DMS153 treated with DMSO at 0.1 percent for 48 hours (cell line): ENCODE measurements at regions not wholly inside any gene's neighbourhood (a gene's known extent, or its start where the extent isn't known, plus 50 kb on each side); places are given as distances from the start of the nearest gene placed in this dataset.

Experiments used
- DNase-seq: peaks from one replicate; lab custom pipeline; 2025; ENCODE audit not compliant: unreplicated experiment; lab: John Stamatoyannopoulos, UW

DNA sequence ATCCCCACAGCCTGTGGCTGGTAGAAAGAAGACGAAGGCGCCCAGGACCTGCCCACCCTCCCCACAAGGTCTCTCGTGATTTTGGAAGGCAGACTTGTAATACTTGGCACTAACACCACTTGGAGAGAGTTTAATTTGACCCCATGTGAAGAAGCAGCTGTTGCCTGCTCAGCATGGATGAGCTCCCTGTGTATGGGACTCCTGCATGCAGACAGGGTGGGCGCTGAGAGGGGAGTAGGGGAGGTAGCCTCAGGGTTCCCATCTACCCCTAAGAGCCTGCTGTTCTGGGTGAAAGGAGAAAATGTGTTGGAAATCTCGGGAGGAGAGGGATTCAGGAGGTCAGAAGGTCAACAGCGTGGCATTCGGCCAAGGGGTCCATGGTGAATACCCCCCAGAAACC lies 625.9 kb downstream of the TBC1D22A start:
- no peak for DNase-seq

DNA sequence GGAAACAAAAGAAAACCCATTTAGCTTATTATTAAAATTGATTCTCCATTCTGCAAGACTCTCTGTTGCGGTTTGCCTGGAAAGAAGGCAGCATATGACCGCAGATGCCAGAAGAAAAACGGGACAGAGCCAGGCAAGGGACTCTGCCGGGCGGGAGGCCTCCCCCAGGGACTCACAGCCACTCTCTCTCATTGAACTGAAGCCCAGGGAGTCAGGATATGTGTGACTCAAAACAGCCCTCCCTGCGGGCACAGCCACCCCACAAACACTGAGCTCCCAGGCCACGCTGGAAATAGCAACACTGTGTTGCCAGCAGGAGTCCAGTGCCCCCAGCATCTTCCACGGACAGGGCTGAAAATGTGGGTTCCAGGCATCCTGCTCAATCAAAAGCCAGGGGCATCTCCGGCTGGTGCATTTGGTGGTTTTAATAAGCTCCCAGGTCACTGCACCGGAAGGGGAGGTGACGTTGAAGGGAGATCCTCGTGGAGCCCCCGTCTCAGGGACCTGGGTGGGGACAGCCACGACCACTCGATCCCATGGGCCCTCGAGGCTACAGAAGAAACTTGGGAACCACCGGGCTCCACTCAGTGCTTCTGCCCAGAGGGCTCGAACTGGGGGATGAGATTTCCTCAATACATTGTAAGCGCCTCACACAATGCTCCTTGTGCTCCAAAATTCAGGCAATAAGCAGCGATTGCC lies 624.5 kb downstream of the TBC1D22A start:
- no peak for DNase-seq

DNA sequence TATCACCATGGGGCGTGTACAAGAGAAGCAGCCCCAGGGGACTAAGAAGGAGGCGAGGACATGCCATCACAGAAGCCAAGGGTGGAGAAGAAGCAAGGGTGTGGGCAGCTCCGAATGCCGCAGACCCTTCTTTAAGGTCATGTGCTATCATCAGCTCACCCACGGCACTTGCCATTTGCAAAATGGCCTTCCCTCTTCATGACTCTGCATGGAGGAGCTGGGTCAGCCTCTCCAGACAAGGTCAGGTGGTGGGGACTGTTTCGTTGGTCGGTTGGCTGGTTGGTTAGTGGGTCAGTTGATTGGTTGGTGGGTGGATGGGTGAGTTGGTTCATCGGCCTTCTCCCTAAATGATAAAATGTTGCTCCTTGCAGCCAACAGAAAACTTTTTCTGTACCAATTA lies 622.5 kb downstream of the TBC1D22A start:
- no peak for DNase-seq

DNA sequence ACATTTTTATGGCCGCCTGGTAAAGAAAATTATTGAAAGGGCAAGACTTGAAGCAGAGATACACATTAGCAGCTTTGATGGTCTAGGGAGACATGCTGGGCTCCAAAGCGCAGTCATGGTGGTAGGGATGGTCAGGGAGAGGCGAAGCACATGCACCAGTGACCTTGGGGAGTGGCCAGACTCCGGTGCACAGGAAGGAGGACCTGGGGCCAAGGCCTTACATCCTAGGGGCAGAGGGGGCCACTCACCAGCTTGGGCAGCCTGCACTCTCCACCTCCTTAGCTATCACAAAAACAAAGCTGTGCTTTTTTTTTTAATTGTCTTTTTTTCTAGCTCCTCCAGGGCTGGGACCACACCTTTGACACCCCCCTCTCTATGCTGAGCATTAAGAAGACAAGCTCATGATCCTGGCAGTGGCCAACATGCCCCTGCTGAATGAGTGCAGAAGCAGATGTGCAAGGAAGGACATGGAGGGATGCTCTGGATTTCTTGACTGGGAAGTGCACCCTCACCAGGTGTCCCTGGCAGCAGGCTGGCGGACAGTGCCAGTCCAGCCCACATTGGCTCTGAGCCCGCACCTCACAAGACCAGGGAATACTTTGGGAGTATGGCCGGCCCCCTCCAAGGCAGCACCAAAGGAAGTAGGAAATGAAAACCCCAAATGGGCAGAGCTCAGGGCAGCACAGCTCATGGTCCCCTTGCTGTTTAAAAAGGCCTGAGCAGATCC lies 619.9 kb downstream of the TBC1D22A start:
- no peak for DNase-seq

DNA sequence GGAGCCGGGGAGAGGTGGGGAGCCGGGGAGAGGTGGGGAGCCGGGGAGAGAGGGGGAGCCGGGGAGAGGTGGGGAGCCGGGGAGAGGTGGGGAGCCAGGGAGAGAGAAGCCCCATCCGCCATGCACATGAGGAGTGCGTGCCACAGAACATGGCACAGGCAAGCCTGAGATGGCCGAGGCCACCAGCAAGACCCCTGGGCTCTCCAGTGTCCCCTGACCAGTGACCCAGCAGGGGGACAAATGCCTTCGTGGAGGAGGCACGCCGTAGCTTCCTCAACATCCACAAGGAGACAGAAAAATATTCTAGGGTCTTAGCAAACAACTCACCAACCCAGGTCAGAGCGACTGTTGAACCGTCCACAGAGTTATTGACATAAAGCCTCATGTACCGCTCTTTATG lies 618.8 kb downstream of the TBC1D22A start:
- DNase-seq: no peak

DNA sequence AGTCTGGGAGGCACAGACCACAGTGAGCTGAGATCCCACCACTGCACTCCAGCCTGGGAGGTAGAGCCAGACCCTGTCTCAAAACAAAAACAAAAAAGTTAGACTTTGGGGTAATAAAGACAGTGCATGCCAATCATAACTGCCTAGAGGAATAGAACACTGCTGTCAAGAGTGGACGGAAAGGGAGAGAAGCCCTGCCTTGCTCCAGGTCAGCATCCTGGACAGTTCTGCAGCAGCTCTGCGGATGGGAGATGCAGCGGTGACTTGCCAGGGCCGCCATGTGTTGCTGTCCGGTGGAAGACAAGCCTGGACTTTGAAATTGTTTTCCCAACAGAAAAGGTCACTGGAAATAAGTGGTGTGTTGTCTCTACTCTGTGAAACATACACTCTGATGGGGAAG lies 618.2 kb downstream of the TBC1D22A start:
- DNase-seq: no peak

DNA sequence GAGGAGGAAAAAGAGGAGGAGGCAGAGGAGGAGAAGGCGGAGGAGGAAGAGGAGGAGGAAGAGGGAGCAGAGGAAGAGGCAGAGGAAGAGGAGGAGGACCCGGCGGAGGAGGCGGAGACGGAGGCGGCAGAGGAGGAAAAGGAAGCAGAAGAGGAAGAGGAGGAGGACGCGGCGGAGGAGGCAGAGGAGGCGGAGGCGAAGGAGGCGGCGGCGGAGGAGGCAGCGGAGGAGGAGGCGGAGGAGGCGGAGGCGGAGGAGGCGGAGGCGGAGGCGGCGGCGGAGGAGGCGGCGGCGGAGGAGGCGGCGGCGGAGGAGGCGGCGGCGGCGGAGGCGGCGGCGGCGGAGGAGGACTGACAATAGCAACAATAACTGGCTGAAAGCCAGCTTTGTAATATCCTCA lies 616.6 kb downstream of the TBC1D22A start:
- no peak for DNase-seq

DNA sequence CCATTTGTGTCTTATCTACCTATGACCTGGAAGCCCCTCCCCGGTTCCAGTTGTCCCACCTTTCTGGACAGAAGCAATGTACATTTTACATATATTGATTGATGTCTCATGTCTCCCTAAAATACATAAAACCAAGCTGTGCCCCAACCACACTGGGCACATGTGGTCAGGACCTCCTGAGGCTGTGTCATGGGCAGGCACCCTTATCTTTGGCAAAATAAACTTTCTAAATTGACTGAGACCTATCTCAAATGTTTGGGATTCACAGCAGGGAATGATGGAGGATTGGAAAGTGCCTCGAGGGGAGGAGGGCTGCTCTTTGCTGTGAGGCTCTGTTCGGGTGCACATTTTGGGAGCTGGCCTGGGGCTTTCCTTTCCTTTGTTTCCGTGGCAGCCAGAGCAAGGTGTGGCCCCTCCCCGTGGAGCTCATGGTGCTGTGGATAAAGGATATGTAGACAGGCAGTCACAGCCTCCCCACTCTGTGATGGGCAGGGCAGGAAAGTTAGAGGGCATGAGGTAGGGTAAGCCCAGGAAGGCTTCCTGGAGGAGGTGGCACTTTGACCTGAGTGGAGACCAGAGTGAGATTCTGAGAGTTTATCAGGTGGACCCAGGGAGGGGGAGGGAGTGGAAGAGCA lies 615.6 kb downstream of the TBC1D22A start:
- DNase-seq: no peak

DNA sequence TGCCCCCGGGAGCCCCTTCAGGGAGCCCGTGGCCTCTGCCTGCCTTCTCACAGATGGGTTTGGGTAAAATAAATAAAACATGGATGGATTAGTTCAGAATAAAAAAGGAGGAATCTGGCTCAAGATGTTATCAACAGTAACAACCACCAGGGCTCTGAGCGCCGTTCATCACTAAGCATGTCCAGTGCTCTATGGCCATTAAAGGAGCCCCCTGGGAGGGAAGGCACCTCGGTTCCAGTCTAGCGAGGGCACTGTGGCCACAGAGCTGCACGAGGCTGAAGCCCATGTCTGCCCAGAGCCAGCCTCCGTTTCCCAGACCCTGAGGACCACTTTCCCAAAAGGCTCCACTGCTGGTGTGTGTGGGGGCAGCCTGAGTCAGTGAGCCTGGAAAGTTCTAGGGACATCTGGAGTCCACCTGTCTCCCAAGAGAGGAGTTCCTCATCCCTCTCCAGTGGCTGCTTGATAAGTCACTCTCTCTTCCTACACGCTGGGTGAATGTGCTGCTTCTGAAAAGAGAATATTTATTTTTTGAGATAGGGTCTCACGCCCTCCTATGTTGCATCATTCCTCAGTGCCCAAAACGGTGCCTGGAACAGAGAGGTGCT lies 614.6 kb downstream of the TBC1D22A start:
- DNase-seq: no peak

DNA sequence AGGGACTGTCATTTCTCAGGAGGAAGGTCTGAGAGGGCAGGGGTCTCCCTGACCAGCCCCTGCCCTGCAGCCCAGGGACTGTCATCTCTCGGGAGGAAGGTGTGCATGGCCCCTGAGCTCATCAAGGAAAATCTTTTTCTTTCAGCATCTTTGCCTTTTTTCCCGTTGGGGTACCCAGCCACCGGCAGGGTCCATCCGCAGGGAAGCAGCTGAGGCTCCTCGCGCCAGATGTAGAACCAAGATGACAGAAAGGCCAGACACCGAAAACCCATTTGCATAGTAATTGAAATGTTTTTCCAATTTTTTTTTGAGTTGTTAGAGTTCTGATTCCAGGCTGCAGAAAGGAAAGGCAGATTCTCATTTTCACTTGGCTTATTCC lies 613.9 kb downstream of the TBC1D22A start:
- DNase-seq: no peak

DNA sequence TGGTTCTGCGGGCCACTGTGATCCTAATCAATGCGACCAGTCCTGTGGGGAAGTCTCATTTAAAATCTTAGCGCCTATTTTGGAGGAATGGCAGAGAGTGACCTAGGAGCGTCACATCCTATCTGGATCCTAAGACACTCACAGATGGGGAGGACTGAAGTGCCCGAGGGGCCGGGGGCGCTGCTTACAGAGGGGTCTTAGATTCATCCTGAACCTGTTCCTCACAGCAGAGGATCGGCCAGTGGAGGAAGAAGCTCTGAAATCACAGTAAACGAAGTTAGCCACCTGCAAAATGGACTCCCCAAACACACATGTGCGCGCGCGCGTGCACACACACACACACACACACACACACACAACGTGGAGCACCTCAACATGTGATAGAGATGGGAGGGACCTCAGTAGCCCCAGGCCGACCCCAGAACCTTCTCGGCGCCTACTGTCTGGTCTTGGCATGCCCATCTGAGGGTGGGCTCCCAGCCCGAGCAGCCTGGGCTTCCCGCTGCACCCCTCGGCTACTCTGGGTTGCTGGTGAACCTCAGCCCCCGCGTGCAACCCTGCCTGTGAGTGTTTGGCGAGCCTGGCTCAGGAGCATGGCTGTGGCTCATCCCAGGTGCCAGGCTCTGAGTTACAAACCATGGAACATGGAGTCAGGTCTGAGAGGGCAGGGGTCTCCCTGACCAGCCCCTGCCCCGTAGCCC lies 613.3 kb downstream of the TBC1D22A start:
- DNase-seq: no peak

DNA sequence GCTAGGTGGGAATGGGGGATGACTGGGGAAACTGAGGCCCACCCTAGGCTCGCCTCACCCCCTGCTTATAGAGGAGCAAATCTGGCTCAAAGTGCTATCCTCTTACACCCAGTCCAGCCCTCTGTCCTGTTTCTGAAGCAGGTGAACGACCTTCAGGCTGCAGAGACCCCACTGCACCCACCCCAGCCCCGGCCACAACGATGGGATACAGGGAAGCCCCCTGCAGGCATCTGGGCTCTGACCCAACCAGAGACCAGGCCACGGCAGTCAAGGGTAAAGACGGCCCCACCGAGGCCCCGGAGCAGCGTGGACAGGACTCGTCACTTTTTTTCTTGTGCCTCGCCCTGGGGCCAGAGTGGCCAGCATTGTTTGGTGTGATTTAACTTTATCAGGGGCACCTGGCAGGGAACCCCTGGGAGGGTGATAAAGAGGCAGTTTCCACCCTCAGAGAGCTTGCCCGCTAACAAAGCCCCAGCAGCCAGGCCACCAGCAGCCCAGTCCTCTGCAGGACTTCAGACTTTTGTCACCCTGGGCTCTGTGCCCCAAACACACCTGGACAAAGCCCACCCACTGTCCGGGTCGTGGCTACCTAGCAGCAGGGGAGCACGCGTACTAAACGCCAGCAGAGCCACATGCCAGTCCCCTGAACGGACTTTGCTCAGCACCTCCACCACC lies 612.6 kb downstream of the TBC1D22A start:
- no peak for DNase-seq

DNA sequence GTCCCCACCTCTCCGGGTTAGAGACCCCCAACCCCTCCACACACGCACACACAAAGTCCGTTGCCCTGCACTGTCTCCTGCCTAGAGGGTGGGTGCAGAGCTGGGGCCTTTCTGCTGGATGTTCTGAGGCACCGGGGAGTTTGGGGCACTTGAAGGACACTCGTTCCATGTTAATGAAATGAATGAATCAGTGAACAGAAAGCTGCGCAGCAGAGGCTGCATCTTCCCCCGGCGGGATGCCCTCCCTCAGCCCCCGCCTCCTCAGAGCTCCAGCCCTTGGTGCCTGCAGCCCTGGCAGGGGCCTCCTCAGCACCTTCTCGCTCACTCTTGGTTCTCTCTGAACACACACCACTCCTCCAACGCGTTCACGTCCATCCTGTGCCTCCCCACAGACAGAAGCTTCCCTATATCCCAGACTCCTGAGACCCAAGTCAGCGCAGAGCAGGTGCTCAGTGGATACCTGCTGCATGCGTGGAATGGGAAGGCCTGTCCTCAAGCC lies 611.9 kb downstream of the TBC1D22A start:
- DNase-seq: no peak

DNA sequence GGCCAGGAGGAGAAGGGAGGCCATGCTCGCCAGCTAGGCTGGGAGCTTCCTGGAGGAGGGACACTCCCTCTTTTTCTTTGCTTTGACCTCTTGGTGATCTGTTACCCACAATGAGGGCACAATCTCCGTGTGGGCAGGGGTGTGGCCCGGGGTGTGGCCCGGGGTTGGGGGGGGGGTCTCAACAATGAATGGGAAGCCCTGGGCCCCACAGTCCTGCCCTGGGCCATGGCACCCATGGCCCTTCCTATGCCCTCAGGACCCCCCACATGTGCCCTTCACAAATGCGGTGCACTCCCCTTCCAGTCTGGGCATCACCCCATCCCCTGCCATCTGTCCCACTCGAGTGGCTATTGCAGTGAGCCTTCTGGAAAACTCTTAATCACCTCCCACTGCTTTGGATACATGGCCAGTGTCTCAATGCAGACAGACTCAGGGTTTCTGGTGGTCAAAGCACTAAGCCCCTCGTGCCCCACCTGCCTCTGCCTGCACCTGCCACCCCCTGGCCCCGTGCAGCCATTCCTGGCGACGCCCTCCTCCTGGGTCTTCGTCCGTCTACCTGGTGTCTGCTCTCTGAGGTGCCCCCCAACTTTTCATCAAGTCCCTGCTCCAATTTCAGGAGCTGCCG lies 611.3 kb downstream of the TBC1D22A start:
- no peak for DNase-seq

DNA sequence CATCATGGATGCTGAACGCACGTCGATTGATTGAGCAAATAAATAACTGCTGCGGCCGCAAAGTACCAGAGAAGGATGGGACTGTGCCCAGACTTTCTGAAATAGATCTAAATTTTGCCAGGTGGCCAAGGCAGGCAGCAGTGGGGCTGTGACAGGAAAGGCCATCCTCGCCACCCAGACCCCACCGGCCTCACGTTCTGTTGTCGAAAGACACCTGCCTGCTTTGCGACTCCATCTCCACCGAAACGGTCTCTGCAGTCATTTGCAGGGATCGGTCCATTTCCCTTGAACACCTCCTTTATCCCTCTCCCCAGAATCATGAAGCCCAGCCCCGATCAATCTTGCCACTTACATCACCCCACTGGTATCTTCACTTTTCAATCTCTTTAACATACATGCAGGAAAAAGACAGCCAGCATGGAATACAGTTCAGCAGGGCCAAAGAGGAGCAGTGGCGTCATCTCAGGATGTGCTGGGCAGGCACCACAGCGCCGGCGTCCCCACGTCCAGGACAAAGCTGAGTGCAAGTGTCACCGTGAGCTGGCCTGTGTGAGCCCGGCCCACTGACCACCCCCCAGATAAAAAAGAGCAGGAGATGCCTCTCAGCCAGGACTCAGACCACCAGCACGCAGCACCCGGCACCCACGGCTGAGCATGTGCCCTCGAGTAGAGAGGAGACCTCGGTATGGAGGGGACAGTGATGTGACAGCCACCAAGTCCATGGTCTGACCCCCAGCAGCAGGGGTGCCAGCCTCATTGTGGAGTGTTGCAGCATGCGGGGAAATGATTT lies 610.3 kb downstream of the TBC1D22A start:
- no peak for DNase-seq

DNA sequence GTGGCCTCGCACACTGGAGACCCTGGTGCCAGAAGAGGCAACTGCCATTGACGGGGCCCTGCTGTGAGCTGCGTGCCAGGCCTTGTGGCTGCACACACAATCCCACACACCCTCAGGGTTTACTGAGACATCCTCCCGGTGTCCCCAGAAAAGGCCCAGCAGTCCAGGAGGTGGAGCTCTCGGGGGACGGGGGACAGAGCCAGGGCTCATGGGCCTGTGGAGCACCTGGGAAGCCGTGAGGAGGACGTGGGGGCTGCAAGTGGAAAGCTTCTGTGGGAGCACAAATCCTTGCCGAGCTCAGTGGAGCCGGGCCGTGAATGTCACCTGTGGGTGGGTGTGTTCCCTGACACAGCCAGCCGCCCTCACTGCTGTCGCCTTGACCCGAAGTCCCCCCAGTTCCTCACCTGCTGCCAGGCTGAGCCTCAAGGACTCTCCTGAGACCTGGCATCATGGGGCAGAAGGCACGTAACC lies 609.7 kb downstream of the TBC1D22A start:
- no peak for DNase-seq

DNA sequence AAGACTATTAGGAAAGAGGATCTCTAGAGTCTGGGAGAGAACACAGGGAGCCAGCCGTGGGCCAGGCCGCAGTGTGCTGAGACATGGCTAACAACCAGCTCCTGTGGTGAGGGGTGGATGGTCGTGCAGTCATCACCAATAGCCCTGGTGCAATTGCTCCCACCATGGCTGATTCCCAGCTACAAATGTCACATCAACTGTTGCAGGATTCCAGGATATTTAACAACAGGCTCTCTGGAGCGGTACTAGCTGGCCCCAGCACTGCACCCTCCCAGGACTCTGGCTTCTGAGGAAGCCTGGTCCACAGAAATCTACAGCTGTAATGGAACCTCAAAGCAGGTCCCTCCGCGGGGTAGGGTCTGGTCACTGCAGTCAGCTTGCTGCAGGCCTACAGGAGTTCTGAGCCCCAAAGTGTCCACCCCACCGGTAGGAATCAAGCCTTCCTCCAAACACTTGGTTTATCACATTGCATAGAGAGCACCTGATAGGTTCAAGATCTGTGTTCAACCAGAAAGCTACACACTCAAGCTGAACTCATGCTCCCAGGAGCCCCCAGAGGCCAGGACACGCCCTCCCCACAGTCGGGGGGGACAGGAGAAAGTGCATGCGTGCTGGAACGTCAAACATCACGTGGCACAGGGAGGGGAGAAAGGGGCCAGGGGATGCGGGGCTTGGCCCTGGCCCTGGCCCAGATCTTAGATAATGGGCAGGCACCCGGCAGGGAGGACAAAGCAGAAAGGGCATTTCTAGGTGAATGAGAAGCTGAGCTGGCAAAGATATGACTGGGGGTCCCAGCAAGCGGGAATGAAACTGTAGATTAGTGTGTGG lies 609.0 kb downstream of the TBC1D22A start:
- no peak for DNase-seq
